GM13977 (cell line): ENCODE measurements at regions not wholly inside any gene's neighbourhood (a gene's known extent, or its start where the extent isn't known, plus 50 kb on each side); places are given as distances from the start of the nearest gene placed in this dataset.
"Not testable (repeated sequence)": the region's sequence is repeated elsewhere in the genome, so short reads cannot be mapped to it uniquely, and the experiment has no call there.

Experiments
- DNase-seq: peaks from one replicate; pipeline ENCODE4 v3.0.0; 2012; ENCODE audit warnings: low spot score
- CTCF ChIP-seq: IDR thresholded peaks from 2 replicates; pipeline ENCODE4 v1.5.1; 2012; ENCODE audit warnings: mild to moderate bottlenecking, control low read depth; ENCODE audit not compliant: insufficient read depth; ENCODE audit errors: extremely low read depth, missing control alignments
- in situ Hi-C: fragments of 300-500 bp; cut with MboI; formaldehyde crosslinking; loops from one replicate; pipeline ENCODE4 v1.12.0; 2022; ENCODE audit warnings: low sequenced_read_pairs, low pct_unique_long_range_greater_than_20kb, mixed read lengths, inconsistent platforms; ENCODE audit not compliant: unreplicated experiment

- no peak for DNase-seq
- in situ Hi-C loops: no loop called here
- TF ChIP-seq CTCF: no peak
Measured at GRCh38 chr3:187809612-187809991, 64.3 kb upstream of the BCL6 start.

GRCh38 chr3:187810021-187810446, 64.8 kb upstream of the BCL6 start:
- DNase-seq: no peak
- in situ Hi-C loops: no loop called here
- TF ChIP-seq CTCF: no peak

- in situ Hi-C loops: no loop called here
- DNase-seq: no peak
- no peak for TF ChIP-seq CTCF
Measured at GRCh38 chr3:187811585-187812250, 66.5 kb upstream of the BCL6 start.

- DNase-seq: no peak
- in situ Hi-C loops: no loop called here
- TF ChIP-seq CTCF: no peak
Measured at GRCh38 chr3:187812496-187812895, 67.2 kb upstream of the BCL6 start.

- no peak for TF ChIP-seq CTCF
- in situ Hi-C loops: no loop called here
- DNase-seq: no peak
Measured at GRCh38 chr3:187813198-187813597, 67.9 kb upstream of the BCL6 start.

- DNase-seq, in situ Hi-C loops: not testable (repeated sequence)
Measured at GRCh38 chr3:187817766-187818165, 72.5 kb upstream of the BCL6 start.

GRCh38 chr3:187821616-187822317, 76.5 kb upstream of the BCL6 start:
- in situ Hi-C loops: no loop called here
- DNase-seq: no peak
- no peak for TF ChIP-seq CTCF
